GM23338 (cell line): ENCODE measurements at regions not wholly inside any gene's neighbourhood (a gene's known extent, or its start where the extent isn't known, plus 50 kb on each side); places are given as distances from the start of the nearest gene placed in this dataset.

Source experiments
- ATAC-seq: fragments of 200-7000 bp; cut with Tn5 transposase; 3 replicates; pipeline ENCODE4 v1.9.1; 2020
- DNase-seq: peaks from one replicate; pipeline ENCODE4 v3.0.0-alpha.2; 2015; ENCODE audit warnings: low spot score
- H2AFZ ChIP-seq: fragments of 200-600 bp; sonication (generic); 2 replicates; pipeline ENCODE4 v1.8.0; 2016; ENCODE audit warnings: antibody characterized with exemption, mild to moderate bottlenecking, moderate library complexity
- H3F3A ChIP-seq: fragments of 200-600 bp; sonication (generic); replicated peaks from 2 replicates; pipeline ENCODE4 v1.8.0; 2017; ENCODE audit warnings: antibody characterized with exemption, mixed run types, low read depth
- H3K27ac ChIP-seq: fragments of 200-600 bp; sonication (generic); 2 replicates; pipeline ENCODE4 v1.6.1; 2016; ENCODE audit warnings: low read depth
- H3K27me3 ChIP-seq: fragments of 200-600 bp; sonication (generic); 2 replicates; pipeline ENCODE4 v1.8.0; 2016; ENCODE audit warnings: mild to moderate bottlenecking, mixed run types, moderate library complexity; ENCODE audit not compliant: insufficient read depth
- H3K36me3 ChIP-seq: fragments of 200-600 bp; sonication (generic); 2 replicates; pipeline ENCODE4 v1.8.0; 2016; ENCODE audit warnings: mild to moderate bottlenecking; ENCODE audit not compliant: insufficient read depth
- H3K4me1 ChIP-seq: fragments of 200-600 bp; sonication (generic); 2 replicates; pipeline ENCODE4 v1.8.0; 2016; ENCODE audit warnings: mild to moderate bottlenecking, moderate library complexity; ENCODE audit not compliant: insufficient read depth
- H3K4me2 ChIP-seq: fragments of 200-600 bp; sonication (generic); 2 replicates; pipeline ENCODE4 v1.7.1; 2017; ENCODE audit warnings: mixed run types
- H3K4me3 ChIP-seq: fragments of 200-600 bp; sonication (generic); 2 replicates; pipeline ENCODE4 v1.6.1; 2016; ENCODE audit warnings: mixed run types
- H3K79me2 ChIP-seq: fragments of 200-600 bp; sonication (generic); replicated peaks from 2 replicates; pipeline ENCODE4 v1.8.0; 2017; ENCODE audit warnings: mild to moderate bottlenecking; ENCODE audit not compliant: insufficient read depth
- H3K9me2 ChIP-seq: fragments of 200-600 bp; sonication (generic); 2 replicates; pipeline ENCODE4 v1.8.0; 2017; ENCODE audit not compliant: insufficient read depth
- H4K20me1 ChIP-seq: fragments of 200-600 bp; sonication (generic); replicated peaks from 2 replicates; pipeline ENCODE4 v1.8.0; 2017; ENCODE audit warnings: mild to moderate bottlenecking; ENCODE audit not compliant: insufficient read depth
- H3K27ac Mint-ChIP-seq: 2 replicates; pipeline ENCODE4 v1.8.0; 2020; ENCODE audit warnings: inconsistent platforms, mild to moderate bottlenecking, moderate library complexity, mixed read lengths
- H3K27me3 Mint-ChIP-seq: 3 replicates; pipeline ENCODE4 v1.8.0; 2022; ENCODE audit warnings: low read depth, mild to moderate bottlenecking, moderate library complexity, mixed read lengths, inconsistent platforms; ENCODE audit not compliant: insufficient read depth, poor library complexity
- H3K36me3 Mint-ChIP-seq: 3 replicates; pipeline ENCODE4 v1.8.0; 2021; ENCODE audit warnings: low read depth, mild to moderate bottlenecking, inconsistent platforms, moderate library complexity, mixed read lengths
- H3K4me1 Mint-ChIP-seq: 3 replicates; pipeline ENCODE4 v1.8.0; 2020; ENCODE audit warnings: mild to moderate bottlenecking, inconsistent platforms, mixed read lengths
- H3K4me3 Mint-ChIP-seq: 3 replicates; pipeline ENCODE4 v1.8.0; 2021; ENCODE audit warnings: moderate library complexity, mild to moderate bottlenecking, inconsistent platforms, mixed read lengths
- H3K9me3 Mint-ChIP-seq: 3 replicates; pipeline ENCODE4 v1.8.0; 2020; ENCODE audit warnings: moderate library complexity, mild to moderate bottlenecking, inconsistent platforms, mixed read lengths
- CREB1 ChIP-seq: fragments of 250-450 bp; sonication (Bioruptor Pico); IDR thresholded peaks from 2 replicates; pipeline ENCODE4 v1.5.0; 2020; ENCODE audit warnings: low read depth, mild to moderate bottlenecking, moderate library complexity
- CTCF ChIP-seq, 2 experiments: fragments of 200-600 bp in 1 of 2; sonication (generic) in 1 of 2; conservative IDR thresholded peaks; 2 replicates each; pipeline versions ENCODE4 v1.5.1 to v1.6.1; 2016 to 2017; ENCODE audit warnings: antibody characterized with exemption in 2 of 2, low read depth in 2 of 2, mild to moderate bottlenecking in 2 of 2, moderate library complexity in 1 of 2
- ETS1 ChIP-seq: IDR thresholded peaks from 2 replicates; pipeline ENCODE4 v1.6.1; 2016; ENCODE audit warnings: antibody characterized with exemption
- EZH2 ChIP-seq: fragments of 200-600 bp; sonication (generic); IDR thresholded peaks from one replicate; pipeline ENCODE4 v1.8.0; 2017; ENCODE audit warnings: antibody characterized with exemption, mild to moderate bottlenecking, low read depth; ENCODE audit not compliant: unreplicated experiment
- EZH2phosphoT487 ChIP-seq: fragments of 200-600 bp; sonication (generic); IDR thresholded peaks from one replicate; pipeline ENCODE4 v1.8.1; 2018; ENCODE audit warnings: antibody characterized with exemption; ENCODE audit not compliant: unreplicated experiment
- JUNB ChIP-seq: IDR thresholded peaks from one replicate; pipeline ENCODE4 v1.6.1; 2016; ENCODE audit warnings: antibody characterized with exemption; ENCODE audit not compliant: unreplicated experiment
- NANOG ChIP-seq: IDR thresholded peaks from 2 replicates; pipeline ENCODE4 v1.6.1; 2016; ENCODE audit warnings: antibody characterized with exemption, borderline replicate concordance
- POLR2AphosphoS5 ChIP-seq: IDR thresholded peaks from 2 replicates; pipeline ENCODE4 v1.6.1; 2016; ENCODE audit warnings: antibody characterized with exemption, low read depth
- REST ChIP-seq: IDR thresholded peaks from one replicate; pipeline ENCODE4 v1.6.1; 2018; ENCODE audit warnings: antibody characterized with exemption; ENCODE audit not compliant: unreplicated experiment
- STAT1 ChIP-seq: IDR thresholded peaks from one replicate; pipeline ENCODE4 v1.6.1; 2016; ENCODE audit warnings: antibody characterized with exemption; ENCODE audit not compliant: unreplicated experiment
- ZNF114 ChIP-seq: fragments of 250-450 bp; sonication (Bioruptor Pico); IDR thresholded peaks from 2 replicates; pipeline ENCODE4 v1.5.0; 2020; ENCODE audit warnings: mild to moderate bottlenecking, moderate library complexity
- ZNF331 ChIP-seq: fragments of 250-450 bp; sonication (Bioruptor Pico); IDR thresholded peaks from 2 replicates; pipeline ENCODE4 v1.5.0; 2020; ENCODE audit warnings: low read depth, mild to moderate bottlenecking, moderate library complexity
- ZNF462 ChIP-seq: fragments of 250-450 bp; sonication (Bioruptor Pico); IDR thresholded peaks from 2 replicates; pipeline ENCODE4 v1.5.0; 2020; ENCODE audit warnings: mild to moderate bottlenecking, moderate library complexity

- no peaks in the 10 kb centered on the region for H3K27me3 ChIP-seq
- Mint-ChIP-seq H3K9me3 (peaks cover 2% of the 10 kb centered on the region; the same call in 1 of the 3 replicates), H3K27ac (no peak overlapping the region), H3K4me1 (no peaks in the 10 kb centered on the region), H3K4me3 (no peak overlapping the region), H3K27me3 (no peaks in the 10 kb centered on the region), H3K36me3 (no peaks in the 10 kb centered on the region)
- H3K36me3 ChIP-seq = no peaks in the 10 kb centered on the region
- H2AFZ ChIP-seq = no peak overlapping the region
- TF ChIP-seq EZH2phosphoT487 (no peak), CTCF (conservative IDR thresholded peaks at IDR 0.05; ENCODE audit: low read depth in 2 of 2) (no peak), ZNF462 (CRISPR knock-in tag) (no peak), ZNF331 (no peak), POLR2AphosphoS5 (no peak), ETS1 (no peak), CREB1 (CRISPR knock-in tag) (no peak), EZH2 (no peak), JUNB (no peak), ZNF114 (CRISPR knock-in tag) (no peak), REST (no peak), NANOG (no peak), STAT1 (no peak)
- no peak overlapping the region for H3K27ac ChIP-seq
- H4K20me1 ChIP-seq = no peaks in the 10 kb centered on the region
- no peak overlapping the region for H3K4me3 ChIP-seq
- DNase-seq (no peak), ATAC-seq (no peak)
- H3K9me2 ChIP-seq = no peaks in the 10 kb centered on the region
- H3K4me2 ChIP-seq = no peak overlapping the region
- H3F3A ChIP-seq = no peaks in the 10 kb centered on the region
- no peaks in the 10 kb centered on the region for H3K4me1 ChIP-seq
- H3K79me2 ChIP-seq = no peaks in the 10 kb centered on the region
These were observed 103.4 kb downstream of the FANCF start for GRCh38 chr11:22522225-22522624.
